Pancreas (tissue), 10 donors: ENCODE measurements at regions not wholly inside any gene's neighbourhood (a gene's known extent, or its start where the extent isn't known, plus 50 kb on each side); places are given as distances from the start of the nearest gene placed in this dataset.

ENCODE experiments used
- ATAC-seq, 4 donors: fragments of 200-7000 bp; cut with Tn5 transposase; one replicate each; pipeline versions ENCODE4 v1.8.0 to v1.9.1; 2020; ENCODE audit warnings: mild to moderate bottlenecking in 4 of 4, moderate library complexity in 4 of 4
- DNase-seq, 6 donors: peaks; one replicate each; pipeline ENCODE4 v3.0.0-alpha.2; 2020
- FAIRE-seq: peaks from 2 replicates; lab custom pipeline; 2012; peaks lifted over from hg19 to GRCh38; lab: Jason Lieb, UNC
- H3K27ac ChIP-seq, 4 donors: fragments of 200-600 bp; sonication (generic); 1 replicate in 3 of 4; 2 replicates in 1 of 4; pipeline versions ENCODE4 v1.5.0 to v1.8.0; 2020
- H3K27me3 ChIP-seq, 4 donors: fragments of 200-600 bp; one replicate each; pipeline ENCODE4 v1.8.0; 2021
- H3K36me3 ChIP-seq, 3 donors: fragments of 200-600 bp; sonication (generic) in 1 of 3; one replicate each; pipeline versions ENCODE4 v1.5.0 to v1.8.0; 2020 to 2021
- H3K4me1 ChIP-seq, 3 donors: fragments of 200-600 bp; one replicate each; pipeline ENCODE4 v1.8.0; 2021
- H3K4me3 ChIP-seq, 4 donors: fragments of 200-600 bp; sonication (generic) in 2 of 4; one replicate each; pipeline versions ENCODE4 v1.5.0 to v1.8.0; 2020 to 2021
- H3K9me3 ChIP-seq, 4 donors: fragments of 200-600 bp; one replicate each; pipeline ENCODE4 v1.8.0; 2021
- CTCF ChIP-seq, 4 donors: fragments of 200-600 bp; sonication (generic) in 3 of 4; IDR thresholded peaks; one replicate each; pipeline versions ENCODE4 v1.5.0 to v1.8.0; 2021; ENCODE audit warnings: antibody characterized with exemption in 4 of 4
- WGBS, 2 donors: extraction: QIAGEN DNeasy Blood & Tissue Kit; methylation state at CpG; one replicate each; pipeline ENCODE4 v1.1.7; 2013; 5-methylcytosine and 5-hydroxymethylcytosine counted together
- intact Hi-C, 3 donors: fragments of 100-400 bp; cut with DNase I; formaldehyde crosslinking; loops; one replicate each; pipeline versions ENCODE4 v1.11.1 to v1.14.2; 2022
- donor health status: healthy with polysubstance abuse.
- donor health status: DM: no; HTN: no; CAD: no; lungs with moderate emphysema.
- donor health status: DM: no; HTN: no; CAD: no.
- donor health status: control.
- donor health status: control.
- donor health status: Bipolar disorder and iron deficiency.
- donor health status: DM: yes; HTN: yes; CAD: no.
- donor health status: DM: no; HTN: no; CAD: no.
- donor health status: DM: no; HTN: no; CAD: no.
- donor health status: DM: yes; HTN: yes; CAD: no.

GRCh38 chr11:92550871-92551270 lies 326.3 kb downstream of the FAT3 start:
- intact Hi-C loops = no loop called here
- ATAC-seq = peak in 1 of 4 donors; percentile 30
- no peak for DNase-seq
- Histone ChIP-seq H3K4me1 (peaks cover 0 to 6% (median 6%) of the 10 kb centered on the region in 3 donors), H3K27ac (no peak overlapping the region), H3K9me3 (no peaks in the 10 kb centered on the region), H3K27me3 (no peaks in the 10 kb centered on the region), H3K36me3 (no peaks in the 10 kb centered on the region), H3K4me3 (no peak overlapping the region)
- WGBS, 2 donors = 71 to 85% methylated on average over 2 of the region's 2 CpGs
- TF ChIP-seq CTCF (IDR thresholded peaks at IDR 0.05) = no peak
- no peak for FAIRE-seq

GRCh38 chr11:92552942-92553341 lies 328.3 kb downstream of the FAT3 start:
- FAIRE-seq = no peak
- 48 to 59% methylated on average over 2 of the region's 2 CpGs for WGBS, 2 donors
- Histone ChIP-seq H3K27ac (no peak overlapping the region), H3K27me3 (no peaks in the 10 kb centered on the region), H3K4me1 (peaks cover 0 to 6% (median 6%) of the 10 kb centered on the region in 3 donors), H3K9me3 (no peaks in the 10 kb centered on the region), H3K4me3 (no peak overlapping the region), H3K36me3 (no peaks in the 10 kb centered on the region)
- intact Hi-C loops = no loop called here
- no peak for DNase-seq
- TF ChIP-seq CTCF (IDR thresholded peaks at IDR 0.05) = peak in 1 of 4 donors; percentile 19
- no peak for ATAC-seq

GRCh38 chr11:92554688-92555087 lies 330.1 kb downstream of the FAT3 start:
- intact Hi-C loops = no loop called here
- H3K27me3 ChIP-seq = no peaks in the 10 kb centered on the region
- no peak for DNase-seq
- H3K36me3 ChIP-seq = no peaks in the 10 kb centered on the region
- no peak overlapping the region for H3K27ac ChIP-seq
- no peak overlapping the region for H3K4me3 ChIP-seq
- no peak for FAIRE-seq
- no peaks in the 10 kb centered on the region for H3K9me3 ChIP-seq
- TF ChIP-seq CTCF (IDR thresholded peaks at IDR 0.05) = no peak
- H3K4me1 ChIP-seq = peaks cover 0 to 6% (median 6%) of the 10 kb centered on the region in 3 donors
- no peak for ATAC-seq
- WGBS, 2 donors = 91 to 98% methylated on average over 7 of the region's 7 CpGs

GRCh38 chr11:92556431-92556830 lies 331.8 kb downstream of the FAT3 start:
- Histone ChIP-seq H3K36me3 (no peaks in the 10 kb centered on the region), H3K27me3 (no peaks in the 10 kb centered on the region), H3K27ac (no peak overlapping the region), H3K9me3 (no peaks in the 10 kb centered on the region), H3K4me1 (no peaks in the 10 kb centered on the region), H3K4me3 (no peak overlapping the region)
- intact Hi-C loops = no loop called here
- DNase-seq (no peak), ATAC-seq (peak in 2 of 4 donors; percentile 66), FAIRE-seq (no peak)
- no peak for TF ChIP-seq CTCF (IDR thresholded peaks at IDR 0.05)
- WGBS, 2 donors = 33% methylated on average over 4 of the region's 4 CpGs

GRCh38 chr11:92557879-92558278 lies 333.3 kb downstream of the FAT3 start:
- intact Hi-C loops = no loop called here
- Histone ChIP-seq H3K9me3 (no peaks in the 10 kb centered on the region), H3K27ac (no peak overlapping the region), H3K4me1 (no peaks in the 10 kb centered on the region), H3K36me3 (no peaks in the 10 kb centered on the region), H3K4me3 (no peak overlapping the region), H3K27me3 (no peaks in the 10 kb centered on the region)
- FAIRE-seq = no peak
- DNase-seq = no peak
- 82 to 90% methylated on average over 1 of the region's 1 CpG for WGBS, 2 donors
- no peak for ATAC-seq
- no peak for TF ChIP-seq CTCF (IDR thresholded peaks at IDR 0.05)
